HL-60 (cell line): ENCODE measurements at regions not wholly inside any gene's neighbourhood (a gene's known extent, or its start where the extent isn't known, plus 50 kb on each side); places are given as distances from the start of the nearest gene placed in this dataset.

Source experiments
- CTCF ChIP-seq: IDR thresholded peaks from one replicate; pipeline ENCODE4 v1.5.1; 2011; ENCODE audit warnings: low read length, control low read depth, inconsistent platforms; ENCODE audit not compliant: insufficient read depth
- GABPA ChIP-seq: IDR thresholded peaks from 2 replicates; pipeline ENCODE4 v1.6.1; 2012; ENCODE audit warnings: low read depth
- POLR2AphosphoS5 ChIP-seq: IDR thresholded peaks from 2 replicates; pipeline ENCODE4 v1.6.1; 2012; ENCODE audit warnings: low read depth
- REST ChIP-seq: IDR thresholded peaks from 2 replicates; pipeline ENCODE4 v1.6.1; 2012; ENCODE audit warnings: low read depth; ENCODE audit not compliant: insufficient replicate concordance
- SPI1 ChIP-seq: IDR thresholded peaks from 2 replicates; pipeline ENCODE4 v1.6.1; 2012; ENCODE audit warnings: low read depth, mild to moderate bottlenecking, borderline replicate concordance

GRCh38 chr14:59063259-59063658 is 125.2 kb upstream of the DAAM1 start:
- TF ChIP-seq CTCF = no peak
- TF ChIP-seq GABPA = no peak
- TF ChIP-seq POLR2AphosphoS5 = no peak
- TF ChIP-seq SPI1 = no peak
- TF ChIP-seq REST = no peak
